GM12865 (cell line): ENCODE measurements at regions not wholly inside any gene's neighbourhood (a gene's known extent, or its start where the extent isn't known, plus 50 kb on each side); places are given as distances from the start of the nearest gene placed in this dataset.

Source experiments
- DNase-seq: peaks from one replicate; pipeline ENCODE4 v3.0.0; 2010; ENCODE audit warnings: low read depth
- H3K4me3 ChIP-seq: 2 replicates; pipeline ENCODE4 v1.5.1; 2011; ENCODE audit warnings: mild to moderate bottlenecking, low read depth, low read length, control low read depth
- TF ChIP-seq, protein P1 (sequence below): IDR thresholded peaks from 2 replicates; pipeline ENCODE4 v1.5.1; 2011; ENCODE audit warnings: low read length, control low read depth, low read depth, inconsistent platforms; ENCODE audit not compliant: insufficient read depth; ENCODE audit errors: missing control alignments

DNA sequence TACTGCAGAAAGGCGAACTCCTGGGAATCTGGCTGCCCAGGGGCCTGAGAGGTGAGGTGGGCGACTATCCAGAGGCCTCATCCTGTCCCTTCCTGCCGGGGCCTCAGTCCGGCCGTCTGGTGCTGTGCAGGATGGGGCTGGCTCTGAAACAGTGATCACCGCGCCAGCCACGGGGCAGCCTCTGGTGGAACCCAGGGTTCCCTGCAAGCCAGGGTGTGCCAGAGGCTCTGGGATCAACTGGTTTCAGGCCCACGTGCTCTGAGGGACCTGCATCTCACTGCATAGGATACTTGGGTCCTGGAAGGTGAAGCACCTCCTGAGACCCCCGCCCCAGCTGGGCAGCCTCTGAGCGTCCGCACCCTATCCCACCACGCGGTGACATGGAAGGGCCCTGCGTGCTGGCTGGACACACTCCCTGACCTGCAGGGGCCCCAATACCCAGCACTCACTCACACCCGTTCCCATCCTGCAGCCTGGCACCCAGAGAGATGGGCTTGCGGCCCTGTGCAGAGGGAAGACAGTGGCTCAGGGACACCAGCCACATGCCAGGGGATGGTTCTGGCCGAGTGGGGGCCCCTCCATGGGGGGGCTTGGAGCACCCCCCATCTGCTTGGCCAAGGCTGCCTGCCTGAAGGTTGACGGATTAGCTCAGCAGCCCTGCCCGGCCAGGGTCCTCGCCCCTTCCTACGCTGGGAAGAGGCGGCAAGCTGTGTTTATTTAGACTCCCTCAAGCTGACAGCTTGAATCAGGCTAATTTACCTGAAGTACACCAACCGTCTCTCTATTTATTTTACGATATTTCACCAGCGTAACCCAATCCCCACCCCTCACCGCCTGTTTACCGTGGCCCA is 64.3 kb upstream of the TTC34 start:
- no peak for DNase-seq
- TF ChIP-seq, protein P1, sequence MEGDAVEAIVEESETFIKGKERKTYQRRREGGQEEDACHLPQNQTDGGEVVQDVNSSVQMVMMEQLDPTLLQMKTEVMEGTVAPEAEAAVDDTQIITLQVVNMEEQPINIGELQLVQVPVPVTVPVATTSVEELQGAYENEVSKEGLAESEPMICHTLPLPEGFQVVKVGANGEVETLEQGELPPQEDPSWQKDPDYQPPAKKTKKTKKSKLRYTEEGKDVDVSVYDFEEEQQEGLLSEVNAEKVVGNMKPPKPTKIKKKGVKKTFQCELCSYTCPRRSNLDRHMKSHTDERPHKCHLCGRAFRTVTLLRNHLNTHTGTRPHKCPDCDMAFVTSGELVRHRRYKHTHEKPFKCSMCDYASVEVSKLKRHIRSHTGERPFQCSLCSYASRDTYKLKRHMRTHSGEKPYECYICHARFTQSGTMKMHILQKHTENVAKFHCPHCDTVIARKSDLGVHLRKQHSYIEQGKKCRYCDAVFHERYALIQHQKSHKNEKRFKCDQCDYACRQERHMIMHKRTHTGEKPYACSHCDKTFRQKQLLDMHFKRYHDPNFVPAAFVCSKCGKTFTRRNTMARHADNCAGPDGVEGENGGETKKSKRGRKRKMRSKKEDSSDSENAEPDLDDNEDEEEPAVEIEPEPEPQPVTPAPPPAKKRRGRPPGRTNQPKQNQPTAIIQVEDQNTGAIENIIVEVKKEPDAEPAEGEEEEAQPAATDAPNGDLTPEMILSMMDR = no peak
- no peak overlapping the region for H3K4me3 ChIP-seq

DNA sequence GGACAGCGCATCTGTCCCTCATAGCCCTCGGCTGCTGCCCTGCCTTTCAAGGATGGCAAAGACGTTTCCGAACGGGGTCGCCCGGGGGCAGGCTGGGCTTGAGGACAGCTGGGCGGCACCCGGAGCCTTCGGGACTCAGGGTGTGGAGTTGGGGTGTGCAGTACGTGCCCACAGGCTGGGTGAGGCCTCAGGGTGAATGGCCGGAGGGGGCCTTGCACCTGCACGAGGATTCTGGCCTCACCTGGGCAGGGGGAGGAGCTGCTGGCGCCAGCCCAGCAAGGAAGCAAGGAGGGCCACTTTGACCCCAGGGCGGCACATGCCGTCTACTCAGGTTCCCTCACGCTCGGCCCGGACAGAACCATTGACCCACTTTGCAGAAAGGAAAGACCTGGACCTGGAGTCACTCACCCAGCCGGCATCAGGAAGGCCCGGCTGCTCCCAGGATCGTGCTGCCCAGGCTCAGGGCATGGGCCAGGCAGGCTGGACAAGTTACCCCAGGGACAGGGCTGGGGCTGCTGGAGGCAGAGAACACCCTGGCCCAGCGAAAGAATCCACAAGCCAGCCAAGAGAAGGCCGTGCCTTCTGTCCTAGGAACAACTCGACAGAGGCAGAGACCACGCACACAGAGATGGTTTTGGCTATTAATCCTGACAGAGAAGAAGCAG is 65.1 kb upstream of the TTC34 start:
- DNase-seq = no peak
- no peak overlapping the region for H3K4me3 ChIP-seq
- TF ChIP-seq, protein P1 = no peak

DNA sequence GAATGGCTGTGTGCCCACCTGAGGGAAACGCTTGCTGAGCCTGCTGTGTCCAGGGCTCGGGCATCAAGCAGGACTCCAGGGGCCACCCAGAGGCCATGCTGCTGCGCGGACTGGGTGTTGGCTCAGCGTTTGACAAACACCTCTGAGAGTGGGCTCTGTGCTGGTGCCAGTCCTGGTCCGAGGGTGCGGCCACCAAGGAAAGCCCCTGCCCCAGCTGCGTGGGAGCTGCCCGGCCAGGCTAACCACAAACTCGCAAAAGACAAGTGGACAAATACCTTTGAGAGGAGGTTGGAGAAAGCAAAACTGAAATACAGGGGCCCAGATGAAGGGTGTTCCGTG is 65.6 kb upstream of the TTC34 start:
- no peak for DNase-seq
- TF ChIP-seq, protein P1 = no peak
- no peak overlapping the region for H3K4me3 ChIP-seq

DNA sequence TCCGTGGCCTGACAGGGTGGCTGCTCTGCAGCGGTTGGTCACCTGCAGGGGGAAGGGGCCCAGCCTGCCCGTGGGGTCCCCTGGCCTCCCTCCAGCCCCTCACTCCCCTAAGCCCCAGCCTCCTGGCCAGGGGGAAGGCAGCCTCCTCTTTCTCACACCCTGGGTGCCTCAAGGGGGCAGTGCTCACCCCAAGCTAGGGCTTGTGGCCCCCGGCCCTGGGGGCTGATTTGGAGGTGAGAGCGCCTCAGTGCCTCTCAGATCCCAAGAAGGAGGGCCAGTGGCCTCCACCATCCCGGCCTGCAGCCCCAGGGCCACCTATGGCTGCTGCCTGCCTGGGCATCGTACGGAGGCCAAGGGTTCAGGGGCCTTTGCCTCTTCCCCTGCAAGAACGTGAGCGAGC is 66.4 kb upstream of the TTC34 start:
- H3K4me3 ChIP-seq = no peak overlapping the region
- DNase-seq = no peak
- TF ChIP-seq, protein P1 = no peak

DNA sequence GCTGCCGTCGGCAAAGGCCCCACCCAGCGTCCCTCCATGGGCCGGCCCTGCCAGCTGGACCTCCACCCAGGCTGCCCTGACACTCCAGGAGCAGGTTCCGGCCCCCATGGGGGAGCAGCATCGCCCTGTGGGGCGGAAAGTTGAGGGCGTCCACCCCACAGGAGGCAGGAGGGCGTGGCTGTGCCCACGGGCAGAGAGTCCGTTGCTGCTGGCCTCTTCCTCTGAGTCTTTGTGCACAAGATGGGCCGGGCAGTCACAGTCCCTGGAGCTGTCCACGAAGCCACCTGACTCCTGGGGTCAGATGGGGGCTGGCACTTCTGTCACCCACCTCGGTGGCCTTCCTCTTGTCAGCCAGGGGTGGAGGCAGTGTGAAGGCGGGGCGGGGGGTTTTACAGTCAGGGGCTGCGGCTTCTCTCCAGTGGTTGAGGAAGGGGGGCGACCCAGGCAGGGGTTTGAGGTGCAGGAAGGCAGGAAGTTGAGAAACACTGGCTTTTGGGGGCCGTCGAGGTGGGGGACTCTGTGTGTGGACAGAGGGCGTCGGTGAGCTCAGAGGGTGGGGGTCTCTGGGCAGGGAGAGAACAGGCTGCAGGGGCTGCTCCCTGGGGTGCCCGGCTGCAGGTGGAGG is 67.2 kb upstream of the TTC34 start:
- DNase-seq = no peak
- no peak overlapping the region for H3K4me3 ChIP-seq
- TF ChIP-seq, protein P1 = no peak

DNA sequence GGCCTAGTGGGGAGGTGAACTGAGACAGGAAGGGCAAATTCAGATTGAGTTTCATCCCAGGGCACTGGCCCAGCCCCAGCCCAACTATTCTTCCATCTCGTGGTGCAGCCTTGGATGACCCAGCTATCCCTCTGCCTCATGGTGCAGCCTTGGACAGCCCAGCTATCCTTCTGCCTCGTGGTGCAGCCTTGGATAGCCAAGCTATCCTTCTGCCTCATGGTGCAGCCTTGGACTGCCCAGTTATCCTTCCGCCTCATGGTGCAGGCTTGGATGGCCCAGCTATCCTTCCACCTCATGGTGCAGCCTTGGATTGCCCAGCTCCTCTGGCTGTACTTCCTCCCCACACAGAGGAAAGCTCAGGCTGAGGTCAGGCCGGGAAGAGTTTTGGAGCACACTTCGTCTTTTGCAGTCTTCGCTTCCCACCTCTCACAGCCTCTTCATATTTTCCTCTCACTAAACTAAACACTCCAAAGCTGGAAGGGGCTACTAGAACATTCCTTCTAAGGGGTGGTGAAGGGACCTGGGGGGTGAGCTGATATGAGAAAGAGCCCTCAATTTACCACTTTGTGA is 69.8 kb upstream of the TTC34 start:
- TF ChIP-seq, protein P1 = no peak
- H3K4me3 ChIP-seq = no peak overlapping the region
- DNase-seq = no peak
